Natural killer cell treated with Interleukin-12 subunit alpha and Interleukin-12 subunit beta and Interleukin-15 and Interleukin-18, amount 100 ng/mL, for 72 hours (primary cell): ENCODE measurements at regions not wholly inside any gene's neighbourhood (a gene's known extent, or its start where the extent isn't known, plus 50 kb on each side); places are given as distances from the start of the nearest gene placed in this dataset.
A peak's percentile ranks its signal among the peaks of the same experiment; 100 is the strongest.

ENCODE experiments used
- ATAC-seq, 2 donors: fragments of 150-1000 bp; cut with Tn5 transposase in 1 of 2; sonication (Bioruptor Pico), chemical (Tn5 transposase) in 1 of 2; 2 replicates each; pipeline ENCODE4 v1.10.0; 2021
- DNase-seq: peaks from one replicate; pipeline ENCODE4 v3.0.0; 2022; ENCODE audit warnings: low spot score
- H3K27ac Mint-ChIP-seq, 2 donors: 1 replicate in 1 of 2; 2 replicates in 1 of 2; pipeline ENCODE4 v1.8.0; 2022; ENCODE audit warnings: mixed read lengths in 2 of 2, mild to moderate bottlenecking in 1 of 2, moderate library complexity in 1 of 2
- H3K27me3 Mint-ChIP-seq, 2 donors: 1 replicate in 1 of 2; 2 replicates in 1 of 2; pipeline ENCODE4 v1.8.0; 2022; ENCODE audit warnings: mixed read lengths in 2 of 2
- H3K36me3 Mint-ChIP-seq: one replicate; pipeline ENCODE4 v1.8.0; 2022; ENCODE audit warnings: mixed read lengths
- H3K4me1 Mint-ChIP-seq, 2 donors: 1 replicate in 1 of 2; 2 replicates in 1 of 2; pipeline ENCODE4 v1.8.0; 2022; ENCODE audit warnings: low read depth in 2 of 2, mixed read lengths in 2 of 2, mild to moderate bottlenecking in 1 of 2
- H3K4me3 Mint-ChIP-seq: one replicate; pipeline ENCODE4 v1.8.0; 2022; ENCODE audit warnings: mixed read lengths
- H3K9me3 Mint-ChIP-seq: 2 replicates; pipeline ENCODE4 v1.8.0; 2022; ENCODE audit warnings: mixed read lengths

GRCh38 chr17:27382025-27382424 lies 74.2 kb upstream of the KSR1 start:
- no peaks in the 10 kb centered on the region for H3K36me3 Mint-ChIP-seq
- H3K4me3 Mint-ChIP-seq: no peak overlapping the region
- H3K9me3 Mint-ChIP-seq: no peaks in the 10 kb centered on the region
- peaks cover 12 to 16% of the 10 kb centered on the region in 2 donors for H3K4me1 Mint-ChIP-seq
- ATAC-seq (no peak), DNase-seq (no peak)
- no peak overlapping the region for H3K27ac Mint-ChIP-seq
- peaks cover 9 to 13% of the 10 kb centered on the region in 2 donors for H3K27me3 Mint-ChIP-seq

- H3K27ac Mint-ChIP-seq: no peak overlapping the region
- no peak overlapping the region for H3K4me3 Mint-ChIP-seq
- ATAC-seq: no peak
- H3K36me3 Mint-ChIP-seq: no peaks in the 10 kb centered on the region
- peaks cover 8% of the 10 kb centered on the region in 2 donors for H3K27me3 Mint-ChIP-seq
- no peaks in the 10 kb centered on the region for H3K9me3 Mint-ChIP-seq
- no peak for DNase-seq
- peaks cover 16 to 26% of the 10 kb centered on the region in 2 donors for H3K4me1 Mint-ChIP-seq
Measured at GRCh38 chr17:27384261-27384701, 72.0 kb upstream of the KSR1 start.

- Mint-ChIP-seq H3K9me3 (no peaks in the 10 kb centered on the region), H3K27ac (no peak overlapping the region), H3K4me1 (peaks cover 20 to 27% of the 10 kb centered on the region in 2 donors), H3K4me3 (no peak overlapping the region), H3K27me3 (peaks cover 3 to 4% of the 10 kb centered on the region in 2 donors), H3K36me3 (no peaks in the 10 kb centered on the region)
- no peak for DNase-seq
- ATAC-seq: no peak
Measured at GRCh38 chr17:27384726-27385125, 71.5 kb upstream of the KSR1 start.

GRCh38 chr17:27385626-27386025 lies 70.6 kb upstream of the KSR1 start:
- Mint-ChIP-seq H3K36me3 (no peaks in the 10 kb centered on the region), H3K9me3 (no peaks in the 10 kb centered on the region), H3K27me3 (no peaks in the 10 kb centered on the region), H3K4me1 (peaks cover 23 to 29% of the 10 kb centered on the region in 2 donors), H3K4me3 (no peak overlapping the region), H3K27ac (no peak overlapping the region)
- DNase-seq (no peak), ATAC-seq (no peak)

- H3K4me3 Mint-ChIP-seq: no peak overlapping the region
- peaks cover 16 to 21% of the 10 kb centered on the region in 2 donors for H3K4me1 Mint-ChIP-seq
- H3K27ac Mint-ChIP-seq: no peak overlapping the region
- H3K36me3 Mint-ChIP-seq: no peaks in the 10 kb centered on the region
- DNase-seq (no peak), ATAC-seq (peak in 1 of 2 donors; percentile 17)
- H3K27me3 Mint-ChIP-seq: peaks cover 0 to under 1% of the 10 kb centered on the region in 2 donors
- H3K9me3 Mint-ChIP-seq: no peaks in the 10 kb centered on the region
Measured at GRCh38 chr17:27386206-27387075, 69.8 kb upstream of the KSR1 start.

GRCh38 chr17:27389542-27390140 lies 66.6 kb upstream of the KSR1 start:
- DNase-seq (no peak), ATAC-seq (no peak)
- Mint-ChIP-seq H3K27me3 (peaks cover 16 to 17% of the 10 kb centered on the region in 2 donors), H3K4me3 (peak overlapping the region; percentile 53), H3K36me3 (no peaks in the 10 kb centered on the region), H3K4me1 (peaks cover 16 to 21% of the 10 kb centered on the region in 2 donors), H3K27ac (peak overlapping the region in 1 of 2 donors; percentile 35), H3K9me3 (no peaks in the 10 kb centered on the region)

- Mint-ChIP-seq H3K36me3 (no peaks in the 10 kb centered on the region), H3K4me3 (no peak overlapping the region), H3K27ac (peak overlapping the region in 1 of 2 donors; percentile 35), H3K9me3 (no peaks in the 10 kb centered on the region), H3K4me1 (peaks cover 16 to 21% of the 10 kb centered on the region in 2 donors), H3K27me3 (peaks cover 23 to 24% of the 10 kb centered on the region in 2 donors)
- DNase-seq (no peak), ATAC-seq (no peak)
Measured at GRCh38 chr17:27390540-27390939, 65.7 kb upstream of the KSR1 start.

- DNase-seq (no peak), ATAC-seq (no peak)
- H3K27me3 Mint-ChIP-seq: peaks cover 23 to 24% of the 10 kb centered on the region in 2 donors
- no peaks in the 10 kb centered on the region for H3K9me3 Mint-ChIP-seq
- no peaks in the 10 kb centered on the region for H3K36me3 Mint-ChIP-seq
- H3K4me1 Mint-ChIP-seq: peaks cover 13 to 21% of the 10 kb centered on the region in 2 donors
- no peak overlapping the region for H3K4me3 Mint-ChIP-seq
- H3K27ac Mint-ChIP-seq: no peak overlapping the region
Measured at GRCh38 chr17:27391427-27391826, 64.8 kb upstream of the KSR1 start.

- H3K4me1 Mint-ChIP-seq: no peaks in the 10 kb centered on the region
- no peaks in the 10 kb centered on the region for H3K9me3 Mint-ChIP-seq
- no peak for ATAC-seq
- no peak overlapping the region for H3K27ac Mint-ChIP-seq
- peaks cover 24 to 25% of the 10 kb centered on the region in 2 donors for H3K27me3 Mint-ChIP-seq
- H3K4me3 Mint-ChIP-seq: no peak overlapping the region
- DNase-seq: no peak
- no peaks in the 10 kb centered on the region for H3K36me3 Mint-ChIP-seq
Measured at GRCh38 chr17:27396045-27396444, 60.2 kb upstream of the KSR1 start.

- no peaks in the 10 kb centered on the region for H3K36me3 Mint-ChIP-seq
- peaks cover 24% of the 10 kb centered on the region in 2 donors for H3K27me3 Mint-ChIP-seq
- no peaks in the 10 kb centered on the region for H3K4me1 Mint-ChIP-seq
- H3K27ac Mint-ChIP-seq: no peak overlapping the region
- no peak overlapping the region for H3K4me3 Mint-ChIP-seq
- no peak for DNase-seq
- ATAC-seq: no peak
- no peaks in the 10 kb centered on the region for H3K9me3 Mint-ChIP-seq
Measured at GRCh38 chr17:27396941-27397340, 59.3 kb upstream of the KSR1 start.

GRCh38 chr17:27398691-27399090 lies 57.6 kb upstream of the KSR1 start:
- no peaks in the 10 kb centered on the region for H3K4me1 Mint-ChIP-seq
- H3K36me3 Mint-ChIP-seq: no peaks in the 10 kb centered on the region
- peaks cover 16 to 18% of the 10 kb centered on the region in 2 donors for H3K27me3 Mint-ChIP-seq
- no peaks in the 10 kb centered on the region for H3K9me3 Mint-ChIP-seq
- DNase-seq: no peak
- no peak overlapping the region for H3K4me3 Mint-ChIP-seq
- no peak overlapping the region for H3K27ac Mint-ChIP-seq
- ATAC-seq: no peak

GRCh38 chr17:27400991-27401390 lies 55.3 kb upstream of the KSR1 start:
- Mint-ChIP-seq H3K27me3 (peaks cover 0 to 5% of the 10 kb centered on the region in 2 donors), H3K4me1 (no peaks in the 10 kb centered on the region), H3K4me3 (no peak overlapping the region), H3K36me3 (no peaks in the 10 kb centered on the region), H3K27ac (no peak overlapping the region), H3K9me3 (no peaks in the 10 kb centered on the region)
- no peak for ATAC-seq
- DNase-seq: no peak

- ATAC-seq (no peak), DNase-seq (no peak)
- no peaks in the 10 kb centered on the region for H3K9me3 Mint-ChIP-seq
Measured at GRCh38 chr17:27402943-27403342, 53.3 kb upstream of the KSR1 start.

GRCh38 chr17:27403480-27404005 lies 52.7 kb upstream of the KSR1 start:
- H3K4me3 Mint-ChIP-seq: no peak overlapping the region
- H3K9me3 Mint-ChIP-seq: no peaks in the 10 kb centered on the region
- H3K27ac Mint-ChIP-seq: no peak overlapping the region
- peaks cover 0 to 5% of the 10 kb centered on the region in 2 donors for H3K27me3 Mint-ChIP-seq
- H3K4me1 Mint-ChIP-seq: no peaks in the 10 kb centered on the region
- H3K36me3 Mint-ChIP-seq: no peaks in the 10 kb centered on the region
- ATAC-seq (no peak), DNase-seq (no peak)

More at GRCh38 chr17:27402943-27403342, 53.3 kb upstream of the KSR1 start:
- Mint-ChIP-seq H3K36me3 (no peaks in the 10 kb centered on the region), H3K4me1 (no peaks in the 10 kb centered on the region), H3K27me3 (peaks cover 0 to 5% of the 10 kb centered on the region in 2 donors), H3K27ac (no peak overlapping the region), H3K4me3 (no peak overlapping the region)
